PC-3 (cell line): ENCODE measurements at regions not wholly inside any gene's neighbourhood (a gene's known extent, or its start where the extent isn't known, plus 50 kb on each side); places are given as distances from the start of the nearest gene placed in this dataset.

Experiments used
- ATAC-seq: fragments of 200-7000 bp; cut with Tn5 transposase; 2 replicates; pipeline ENCODE4 v1.9.1; 2020; ENCODE audit warnings: mild to moderate bottlenecking, moderate library complexity
- BruUV-seq: library from RNA; stranded (reverse); fragments of 400-500 nt; replicated peaks from 2 replicates; lab custom pipeline; 2021; lab: Mats Ljungman, UMichigan
- CTCF ChIA-PET: fragments of 300-600 bp; sonication (Branson Sonifier 250); formaldehyde crosslinking; loops from one replicate; lab custom pipeline; 2022; ENCODE audit warnings: antibody characterized with exemption; lab: Charles Lee
- POLR2A ChIA-PET: fragments of 300-600 bp; sonication (Branson Sonifier 250); formaldehyde crosslinking; loops from one replicate; lab custom pipeline; 2022; ENCODE audit warnings: antibody characterized with exemption; ENCODE audit not compliant: unreplicated experiment; lab: Charles Lee
- DNase-seq: peaks from one replicate; pipeline ENCODE4 v3.0.0-alpha.2; 2015
- H2AFZ ChIP-seq: fragments of 300-600 bp; sonication (generic); 2 replicates; pipeline ENCODE4 v1.6.0; 2016; ENCODE audit warnings: antibody characterized with exemption, low read length
- H3F3A ChIP-seq: fragments of 300-600 bp; sonication (generic); one replicate; pipeline ENCODE4 v1.6.0; 2017; ENCODE audit warnings: antibody characterized with exemption, low read length, control low read depth, mild to moderate bottlenecking; ENCODE audit not compliant: unreplicated experiment
- H3K27ac ChIP-seq: fragments of 300-600 bp; sonication (generic); 2 replicates; pipeline ENCODE4 v1.5.1; 2016; ENCODE audit warnings: mild to moderate bottlenecking, low read length
- H3K27me3 ChIP-seq: fragments of 300-600 bp; sonication (generic); 2 replicates; pipeline ENCODE4 v1.6.1; 2016; ENCODE audit warnings: low read length, mixed read lengths
- H3K36me3 ChIP-seq: fragments of 300-600 bp; sonication (generic); 2 replicates; pipeline ENCODE4 v1.6.1; 2016; ENCODE audit warnings: low read depth, mixed run types, low read length, mixed read lengths
- H3K4me1 ChIP-seq: fragments of 300-600 bp; sonication (generic); 2 replicates; pipeline ENCODE4 v1.5.1; 2016; ENCODE audit warnings: low read length; ENCODE audit not compliant: insufficient read depth
- H3K4me2 ChIP-seq: fragments of 300-600 bp; sonication (generic); 2 replicates; pipeline ENCODE4 v1.6.0; 2016; ENCODE audit warnings: low read length
- H3K4me3 ChIP-seq: fragments of 300-600 bp; sonication (generic); 2 replicates; pipeline ENCODE4 v1.5.1; 2016; ENCODE audit warnings: mild to moderate bottlenecking, low read length, mixed read lengths
- H3K79me2 ChIP-seq: fragments of 300-600 bp; sonication (generic); 2 replicates; pipeline ENCODE4 v1.6.1; 2017; ENCODE audit warnings: low read length, mixed read lengths
- H3K9ac ChIP-seq: fragments of 300-600 bp; sonication (generic); 2 replicates; pipeline ENCODE4 v1.6.0; 2016; ENCODE audit warnings: mild to moderate bottlenecking, low read length
- H3K9me2 ChIP-seq: fragments of 300-600 bp; sonication (generic); replicated peaks from 2 replicates; pipeline ENCODE4 v1.6.1; 2016; ENCODE audit warnings: mixed run types, low read length, mixed read lengths
- H3K9me3 ChIP-seq: fragments of 300-600 bp; sonication (generic); 2 replicates; pipeline ENCODE4 v1.6.1; 2016; ENCODE audit warnings: low read length, mixed read lengths
- H4K20me1 ChIP-seq: fragments of 300-600 bp; sonication (generic); 2 replicates; pipeline ENCODE4 v1.6.1; 2016; ENCODE audit warnings: low read length, mixed read lengths
- CTCF ChIP-seq: fragments of 300-600 bp; sonication (generic); conservative IDR thresholded peaks from 2 replicates; pipeline ENCODE4 v1.5.1; 2017; ENCODE audit warnings: antibody characterized with exemption, low read depth, mild to moderate bottlenecking, low read length
- EZH2 ChIP-seq: fragments of 300-600 bp; sonication (generic); IDR thresholded peaks from one replicate; pipeline ENCODE4 v1.6.1; 2017; ENCODE audit warnings: antibody characterized with exemption, mild to moderate bottlenecking, low read length; ENCODE audit not compliant: unreplicated experiment
- EZH2phosphoT487 ChIP-seq: fragments of 300-600 bp; sonication (generic); IDR thresholded peaks from 2 replicates; pipeline ENCODE4 v1.6.1; 2018; ENCODE audit warnings: mild to moderate bottlenecking, antibody characterized with exemption, low read length, borderline replicate concordance
- intact Hi-C: fragments of 100-400 bp; cut with micrococcal nuclease; formaldehyde crosslinking; loops from 2 replicates; pipeline ENCODE4 v1.9.0; 2023

GRCh38 chr6:132005178-132005577 lies 54.0 kb upstream of the CCN2 start:
- ChIA-PET CTCF (no interaction called here), POLR2A (no interaction called here)
- ATAC-seq (no peak), DNase-seq (no peak)
- H2AFZ ChIP-seq: no peak overlapping the region
- no peaks in the 10 kb centered on the region for H3K27me3 ChIP-seq
- no peaks in the 10 kb centered on the region for H3K4me1 ChIP-seq
- TF ChIP-seq EZH2phosphoT487 (no peak), EZH2 (no peak), CTCF (no peak)
- H3K4me3 ChIP-seq: no peak overlapping the region
- H4K20me1 ChIP-seq: no peaks in the 10 kb centered on the region
- H3K9me2 ChIP-seq: no peaks in the 10 kb centered on the region
- intact Hi-C loops: no loop called here
- no peaks in the 10 kb centered on the region for H3F3A ChIP-seq
- H3K27ac ChIP-seq: no peak overlapping the region
- H3K9me3 ChIP-seq: no peaks in the 10 kb centered on the region
- no peak overlapping the region for H3K9ac ChIP-seq
- no peaks in the 10 kb centered on the region for H3K79me2 ChIP-seq
- no peaks in the 10 kb centered on the region for H3K36me3 ChIP-seq
- H3K4me2 ChIP-seq: no peak overlapping the region
- BruUV-seq: no TSS peak

GRCh38 chr6:132004668-132005067 lies 53.5 kb upstream of the CCN2 start:
- Histone ChIP-seq H2AFZ (no peak overlapping the region), H3K27me3 (no peaks in the 10 kb centered on the region), H3K79me2 (no peaks in the 10 kb centered on the region), H3F3A (no peaks in the 10 kb centered on the region), H4K20me1 (no peaks in the 10 kb centered on the region), H3K9me3 (no peaks in the 10 kb centered on the region), H3K36me3 (no peaks in the 10 kb centered on the region), H3K4me3 (no peak overlapping the region), H3K27ac (no peak overlapping the region), H3K4me2 (no peak overlapping the region), H3K4me1 (no peaks in the 10 kb centered on the region), H3K9me2 (no peaks in the 10 kb centered on the region), H3K9ac (no peak overlapping the region)
- CTCF ChIA-PET: no interaction called here
- POLR2A ChIA-PET: no interaction called here
- TF ChIP-seq CTCF (no peak), EZH2 (no peak), EZH2phosphoT487 (no peak)
- no TSS peak for BruUV-seq
- DNase-seq: no peak
- intact Hi-C loops: no loop called here
- no peak for ATAC-seq

- no TSS peak for BruUV-seq
- Histone ChIP-seq H3K9ac (no peak overlapping the region), H3F3A (no peaks in the 10 kb centered on the region), H3K27ac (no peak overlapping the region), H3K79me2 (no peaks in the 10 kb centered on the region), H3K4me1 (no peaks in the 10 kb centered on the region), H3K4me3 (no peak overlapping the region), H4K20me1 (no peaks in the 10 kb centered on the region), H2AFZ (no peak overlapping the region), H3K9me2 (no peaks in the 10 kb centered on the region), H3K9me3 (no peaks in the 10 kb centered on the region), H3K36me3 (no peaks in the 10 kb centered on the region), H3K4me2 (no peak overlapping the region), H3K27me3 (no peaks in the 10 kb centered on the region)
- ATAC-seq (no peak), DNase-seq (no peak)
- CTCF ChIA-PET: no interaction called here
- intact Hi-C loops: no loop called here
- POLR2A ChIA-PET: no interaction called here
- TF ChIP-seq EZH2 (no peak), CTCF (no peak), EZH2phosphoT487 (no peak)
Observed at GRCh38 chr6:132003516-132004178, 52.5 kb upstream of the CCN2 start.
